Stimulated activated CD4-positive, alpha-beta T cell treated with anti-CD3 and anti-CD28 coated beads, Interleukin-2, amount 100 ng/mL, for 48 hours (primary cell): ENCODE measurements at regions not wholly inside any gene's neighbourhood (a gene's known extent, or its start where the extent isn't known, plus 50 kb on each side); places are given as distances from the start of the nearest gene placed in this dataset.
"Not testable (repeated sequence)": the region's sequence is repeated elsewhere in the genome, so short reads cannot be mapped to it uniquely, and the experiment has no call there.

Source experiments
- DNase-seq, 2 donors: peaks; one replicate each; pipeline ENCODE4 v3.0.0-alpha.2; 2020

- not testable (repeated sequence) for DNase-seq
Measured at GRCh38 chr2:111546578-111546977, 337.4 kb downstream of the ANAPC1 start.

- DNase-seq: not testable (repeated sequence)
Measured at GRCh38 chr2:111549174-111549573, 334.8 kb downstream of the ANAPC1 start.

- not testable (repeated sequence) for DNase-seq
Measured at GRCh38 chr2:111551428-111551827, 332.6 kb downstream of the ANAPC1 start.

GRCh38 chr2:111552625-111553024 is 331.4 kb downstream of the ANAPC1 start:
- DNase-seq: not testable (repeated sequence)

- DNase-seq: not testable (repeated sequence)
Measured at GRCh38 chr2:111559301-111559700, 324.7 kb downstream of the ANAPC1 start.

GRCh38 chr2:111559814-111560213 is 324.2 kb downstream of the ANAPC1 start:
- not testable (repeated sequence) for DNase-seq

- DNase-seq: not testable (repeated sequence)
Measured at GRCh38 chr2:111566068-111566467, 317.9 kb downstream of the ANAPC1 start.

GRCh38 chr2:111567233-111567632 is 316.8 kb downstream of the ANAPC1 start:
- DNase-seq: not testable (repeated sequence)

GRCh38 chr2:111569356-111570199 is 314.4 kb downstream of the ANAPC1 start:
- DNase-seq: not testable (repeated sequence)

GRCh38 chr2:111570300-111571114 is 313.5 kb downstream of the ANAPC1 start:
- DNase-seq: not testable (repeated sequence)

- DNase-seq: not testable (repeated sequence)
Measured at GRCh38 chr2:111574803-111575202, 309.2 kb downstream of the ANAPC1 start.

GRCh38 chr2:111577154-111577885 is 306.7 kb downstream of the ANAPC1 start:
- not testable (repeated sequence) for DNase-seq

- not testable (repeated sequence) for DNase-seq
Measured at GRCh38 chr2:111579500-111580134, 304.4 kb downstream of the ANAPC1 start.

GRCh38 chr2:111580616-111581015 is 303.4 kb downstream of the ANAPC1 start:
- DNase-seq: not testable (repeated sequence)

- DNase-seq: not testable (repeated sequence)
Measured at GRCh38 chr2:111582090-111582489, 301.9 kb downstream of the ANAPC1 start.

- DNase-seq: not testable (repeated sequence)
Measured at GRCh38 chr2:111583480-111583879, 300.5 kb downstream of the ANAPC1 start.

GRCh38 chr2:111584540-111584939 is 299.5 kb downstream of the ANAPC1 start:
- DNase-seq: not testable (repeated sequence)

- DNase-seq: not testable (repeated sequence)
Measured at GRCh38 chr2:111584950-111585349, 299.0 kb downstream of the ANAPC1 start.

- DNase-seq: not testable (repeated sequence)
Measured at GRCh38 chr2:111586014-111586413, 298.0 kb downstream of the ANAPC1 start.

- DNase-seq: not testable (repeated sequence)
Measured at GRCh38 chr2:111595072-111595471, 288.9 kb downstream of the ANAPC1 start.

- not testable (repeated sequence) for DNase-seq
Measured at GRCh38 chr2:111596808-111597705, 286.9 kb downstream of the ANAPC1 start.
